NCI-H2029 treated with DMSO at 0.1 percent for 48 hours (cell line): ENCODE measurements at regions not wholly inside any gene's neighbourhood (a gene's known extent, or its start where the extent isn't known, plus 50 kb on each side); places are given as distances from the start of the nearest gene placed in this dataset.
"Not testable (repeated sequence)": the region's sequence is repeated elsewhere in the genome, so short reads cannot be mapped to it uniquely, and the experiment has no call there.

Source experiments
- DNase-seq: peaks from one replicate; lab custom pipeline; 2025; lab: John Stamatoyannopoulos, UW

GRCh38 chr6:119799596-119800509 is 450.3 kb upstream of the MAN1A1 start:
- no peak for DNase-seq

- DNase-seq = no peak
These were observed 442.2 kb upstream of the MAN1A1 start for GRCh38 chr6:119791736-119792135.

- no peak for DNase-seq
These were observed 431.8 kb upstream of the MAN1A1 start for GRCh38 chr6:119781365-119781764.

GRCh38 chr6:119768201-119768600 is 418.6 kb upstream of the MAN1A1 start:
- DNase-seq = no peak

- no peak for DNase-seq
These were observed 415.5 kb upstream of the MAN1A1 start for GRCh38 chr6:119764927-119765681.

GRCh38 chr6:119760046-119760445 is 410.5 kb upstream of the MAN1A1 start:
- no peak for DNase-seq

GRCh38 chr6:119758385-119758784 is 408.8 kb upstream of the MAN1A1 start:
- no peak for DNase-seq

- no peak for DNase-seq
These were observed 407.9 kb upstream of the MAN1A1 start for GRCh38 chr6:119757467-119757866.

GRCh38 chr6:119749335-119749734 is 399.8 kb upstream of the MAN1A1 start:
- DNase-seq = no peak

GRCh38 chr6:119748535-119748934 is 399.0 kb upstream of the MAN1A1 start:
- DNase-seq = not testable (repeated sequence)

GRCh38 chr6:119742188-119742803 is 392.7 kb upstream of the MAN1A1 start:
- DNase-seq = peak; percentile 63

- DNase-seq = no peak
These were observed 390.2 kb upstream of the MAN1A1 start for GRCh38 chr6:119739769-119740168.

GRCh38 chr6:119738425-119738824 is 388.9 kb upstream of the MAN1A1 start:
- no peak for DNase-seq

- no peak for DNase-seq
These were observed 386.9 kb upstream of the MAN1A1 start for GRCh38 chr6:119736296-119737021.

- DNase-seq = no peak
These were observed 386.0 kb upstream of the MAN1A1 start for GRCh38 chr6:119735530-119735929.

GRCh38 chr6:119734227-119734626 is 384.7 kb upstream of the MAN1A1 start:
- no peak for DNase-seq

- no peak for DNase-seq
These were observed 379.4 kb upstream of the MAN1A1 start for GRCh38 chr6:119728935-119729334.

- DNase-seq = no peak
These were observed 378.7 kb upstream of the MAN1A1 start for GRCh38 chr6:119728220-119728750.

- no peak for DNase-seq
These were observed 378.1 kb upstream of the MAN1A1 start for GRCh38 chr6:119727504-119728219.

- DNase-seq = not testable (repeated sequence)
These were observed 377.4 kb upstream of the MAN1A1 start for GRCh38 chr6:119726912-119727311.

- no peak for DNase-seq
These were observed 376.5 kb upstream of the MAN1A1 start for GRCh38 chr6:119726086-119726485.
